GM13976 (cell line): ENCODE measurements at regions not wholly inside any gene's neighbourhood (a gene's known extent, or its start where the extent isn't known, plus 50 kb on each side); places are given as distances from the start of the nearest gene placed in this dataset.

ENCODE experiments used
- DNase-seq: peaks from one replicate; pipeline ENCODE4 v3.0.0; 2012; ENCODE audit warnings: low spot score
- in situ Hi-C: fragments of 300-500 bp; cut with MboI; formaldehyde crosslinking; loops from one replicate; pipeline ENCODE4 v1.12.0; 2022; ENCODE audit warnings: low sequenced_read_pairs, mixed read lengths, inconsistent platforms; ENCODE audit not compliant: unreplicated experiment
- TF ChIP-seq, protein P1 (sequence below): IDR thresholded peaks from 2 replicates; pipeline ENCODE4 v1.5.1; 2012; ENCODE audit warnings: borderline replicate concordance, mild to moderate bottlenecking; ENCODE audit not compliant: insufficient read depth; ENCODE audit errors: extremely low read depth, missing control alignments, control extremely low read depth

DNA sequence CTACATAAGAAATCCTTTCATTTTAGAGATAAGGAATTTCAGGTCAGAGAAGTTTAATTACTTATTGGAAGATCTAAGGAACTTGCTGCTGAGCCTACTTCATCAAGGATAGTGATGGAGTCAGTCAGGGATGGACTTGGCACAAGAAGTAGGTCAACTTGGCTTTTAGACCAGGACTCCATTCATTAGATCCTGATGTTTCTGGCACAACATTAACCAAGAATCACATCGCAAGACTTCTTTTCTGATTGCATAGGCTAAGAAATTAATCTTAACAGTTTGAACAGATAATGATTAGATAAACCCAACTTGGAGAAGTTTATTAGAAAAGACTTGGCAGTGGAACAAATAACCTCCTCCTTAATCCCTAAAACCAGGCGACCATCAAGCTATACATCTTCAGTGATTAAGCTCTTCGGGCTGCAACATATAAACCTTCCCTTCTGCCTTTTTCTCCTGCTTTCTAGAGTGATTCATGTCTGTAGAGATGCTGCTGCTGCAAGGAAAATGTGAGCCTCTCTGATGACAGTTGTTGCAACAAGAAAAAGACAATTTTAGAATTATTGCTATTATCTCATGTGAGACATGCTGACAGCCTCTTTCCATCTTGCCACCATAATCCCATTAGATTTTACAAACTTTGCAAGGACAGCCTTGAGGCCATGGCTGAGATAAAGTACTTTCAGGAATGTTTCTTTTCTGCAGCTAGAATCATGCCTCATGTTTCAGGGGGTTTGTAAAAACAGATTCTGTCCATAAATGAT, 207.9 kb upstream of the SLC27A6 start:
- TF ChIP-seq, protein P1, sequence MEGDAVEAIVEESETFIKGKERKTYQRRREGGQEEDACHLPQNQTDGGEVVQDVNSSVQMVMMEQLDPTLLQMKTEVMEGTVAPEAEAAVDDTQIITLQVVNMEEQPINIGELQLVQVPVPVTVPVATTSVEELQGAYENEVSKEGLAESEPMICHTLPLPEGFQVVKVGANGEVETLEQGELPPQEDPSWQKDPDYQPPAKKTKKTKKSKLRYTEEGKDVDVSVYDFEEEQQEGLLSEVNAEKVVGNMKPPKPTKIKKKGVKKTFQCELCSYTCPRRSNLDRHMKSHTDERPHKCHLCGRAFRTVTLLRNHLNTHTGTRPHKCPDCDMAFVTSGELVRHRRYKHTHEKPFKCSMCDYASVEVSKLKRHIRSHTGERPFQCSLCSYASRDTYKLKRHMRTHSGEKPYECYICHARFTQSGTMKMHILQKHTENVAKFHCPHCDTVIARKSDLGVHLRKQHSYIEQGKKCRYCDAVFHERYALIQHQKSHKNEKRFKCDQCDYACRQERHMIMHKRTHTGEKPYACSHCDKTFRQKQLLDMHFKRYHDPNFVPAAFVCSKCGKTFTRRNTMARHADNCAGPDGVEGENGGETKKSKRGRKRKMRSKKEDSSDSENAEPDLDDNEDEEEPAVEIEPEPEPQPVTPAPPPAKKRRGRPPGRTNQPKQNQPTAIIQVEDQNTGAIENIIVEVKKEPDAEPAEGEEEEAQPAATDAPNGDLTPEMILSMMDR = no peak
- in situ Hi-C loops = no loop called here
- DNase-seq = no peak

DNA sequence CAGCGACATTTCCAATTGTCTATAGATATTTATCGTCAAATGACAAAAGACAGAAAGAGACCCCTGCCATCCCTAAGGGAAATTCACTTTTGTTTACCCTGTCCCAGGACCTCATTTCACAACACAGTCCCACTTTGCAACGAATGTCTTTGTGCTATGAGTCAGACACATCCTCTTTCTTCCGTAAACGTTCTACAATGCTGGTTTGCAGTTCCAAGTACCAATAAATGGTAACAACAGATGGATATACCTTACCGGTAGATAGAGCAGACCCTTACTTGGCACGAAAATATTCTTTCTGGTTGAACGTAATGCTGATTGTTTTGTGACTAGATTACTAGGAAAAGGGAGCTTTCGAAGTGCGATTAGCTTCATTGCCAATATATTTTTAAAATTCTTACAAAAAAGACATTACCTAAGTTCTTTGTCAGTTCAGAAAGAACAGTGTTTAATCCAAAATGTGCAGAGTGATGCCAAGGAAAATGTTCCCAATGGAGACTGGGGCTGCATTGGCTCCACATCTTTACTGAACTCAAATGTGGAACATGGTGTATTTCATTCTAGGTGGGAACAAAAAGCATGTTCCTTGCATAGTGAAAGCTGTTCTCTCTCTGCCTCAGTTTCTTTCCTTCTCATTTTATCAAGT, 202.5 kb upstream of the SLC27A6 start:
- TF ChIP-seq, protein P1 = no peak
- no peak for DNase-seq
- in situ Hi-C loops = no loop called here

DNA sequence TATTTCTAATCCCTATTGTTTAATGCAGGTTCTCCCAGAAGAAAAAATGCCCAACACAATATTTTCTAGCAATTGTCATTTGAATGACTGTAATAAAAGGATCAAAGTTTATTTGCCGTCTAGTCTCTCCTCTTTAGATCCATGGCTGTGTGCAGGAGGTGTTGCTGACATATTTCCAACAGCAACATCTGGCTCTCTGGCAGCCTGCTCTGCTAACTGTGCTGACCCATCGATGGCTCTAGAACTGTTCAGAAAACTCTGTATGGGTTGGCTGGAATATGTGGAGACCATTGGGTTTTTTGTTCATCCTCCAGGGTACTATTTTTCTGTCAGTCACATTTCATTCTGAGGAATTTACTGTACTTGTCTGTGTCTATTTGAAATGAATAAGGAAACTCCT, 202.0 kb upstream of the SLC27A6 start:
- TF ChIP-seq, protein P1 = no peak
- in situ Hi-C loops = no loop called here
- DNase-seq = no peak

DNA sequence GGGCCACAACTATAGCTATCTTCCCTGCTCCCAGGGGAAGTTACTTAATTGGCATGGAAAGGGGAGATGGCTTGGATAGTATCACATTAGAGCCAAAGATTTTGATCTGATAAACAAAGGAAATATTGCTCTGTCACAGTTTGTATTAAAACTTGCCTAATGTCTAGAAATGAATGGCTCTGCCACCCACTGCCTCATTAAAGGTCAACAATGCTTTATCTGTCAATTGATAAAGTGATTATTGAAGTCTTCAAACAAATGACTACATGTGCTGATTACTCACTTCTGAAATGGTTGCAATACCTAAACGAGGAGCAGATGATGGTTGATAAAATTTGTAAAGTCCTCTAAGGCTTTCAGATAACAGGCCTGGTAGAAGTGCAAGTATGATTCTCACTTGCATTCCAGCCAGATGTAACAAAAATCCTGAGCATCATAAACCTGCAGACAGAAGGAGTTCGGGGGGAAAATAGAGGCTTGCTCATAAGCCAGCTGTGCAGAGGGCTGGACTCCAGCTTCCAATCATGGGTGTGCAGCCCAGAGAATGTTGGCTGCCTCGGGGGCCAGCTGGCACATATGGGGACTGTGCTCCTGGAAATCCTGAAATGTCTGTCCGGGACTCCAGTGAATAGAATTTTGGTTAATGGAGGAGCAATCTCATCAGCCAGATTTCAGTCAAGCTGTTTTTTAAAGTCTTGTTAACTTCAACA, 200.5 kb upstream of the SLC27A6 start:
- in situ Hi-C loops = no loop called here
- TF ChIP-seq, protein P1 = no peak
- DNase-seq = no peak

DNA sequence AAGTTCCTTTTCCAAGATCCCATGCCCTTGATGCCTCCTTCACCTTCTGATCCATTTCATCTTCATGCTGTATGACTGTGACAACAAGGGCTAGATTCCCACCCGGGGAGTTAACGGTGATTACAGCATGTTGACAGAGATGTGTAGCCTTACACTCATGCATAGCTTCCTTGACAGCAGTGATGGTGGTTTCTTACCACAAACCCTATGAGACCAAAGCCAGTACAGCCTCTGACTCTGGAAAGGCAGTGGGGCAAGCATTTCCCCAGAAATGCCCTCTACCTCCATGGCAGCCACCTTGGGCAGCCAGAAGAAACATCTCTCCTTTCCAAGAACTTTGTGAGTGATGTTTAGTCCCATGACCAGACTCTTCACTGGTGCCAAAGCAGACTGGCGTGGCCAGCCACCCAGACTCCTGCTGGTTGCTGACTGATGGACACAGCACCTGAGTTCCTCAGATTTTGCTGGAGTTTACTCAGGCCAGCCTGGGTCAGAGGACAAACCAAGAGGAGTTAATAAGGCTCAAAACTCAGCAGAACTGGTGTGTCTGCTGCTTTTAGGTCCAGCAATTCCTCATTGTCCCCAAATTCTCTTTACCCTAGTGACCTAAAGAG, 199.7 kb upstream of the SLC27A6 start:
- TF ChIP-seq, protein P1 = no peak
- DNase-seq = no peak
- in situ Hi-C loops = no loop called here

DNA sequence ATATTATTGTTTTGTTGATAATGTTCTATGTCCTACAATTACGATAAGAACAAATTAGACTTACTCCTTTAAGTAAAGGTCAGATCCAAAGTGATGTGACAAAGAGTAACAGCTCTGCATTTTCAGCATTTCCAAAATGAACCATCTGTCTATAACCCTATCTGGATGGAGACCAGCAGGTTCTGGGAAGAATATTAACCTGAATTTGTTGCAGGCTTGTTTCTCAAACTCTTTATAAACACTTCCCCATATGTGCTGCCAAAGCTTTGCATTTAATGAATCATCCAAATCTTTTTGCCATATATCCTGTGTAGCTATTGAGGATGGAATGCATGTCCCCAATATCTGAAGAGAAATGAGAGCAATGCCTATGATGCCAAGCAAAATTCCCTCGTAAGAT, 198.9 kb upstream of the SLC27A6 start:
- no peak for DNase-seq
- in situ Hi-C loops = no loop called here
- TF ChIP-seq, protein P1 = no peak
